Endothelial cell (in vitro differentiated cells): ENCODE measurements at regions not wholly inside any gene's neighbourhood (a gene's known extent, or its start where the extent isn't known, plus 50 kb on each side); places are given as distances from the start of the nearest gene placed in this dataset.

ENCODE experiments used
- DNase-seq: peaks from one replicate; pipeline ENCODE4 v3.0.0; 2021; ENCODE audit warnings: low spot score
- H3K27ac Mint-ChIP-seq: one replicate; pipeline ENCODE4 v1.8.0; 2021; ENCODE audit warnings: mixed read lengths, inconsistent platforms; ENCODE audit not compliant: unreplicated experiment
- H3K27me3 Mint-ChIP-seq: one replicate; pipeline ENCODE4 v1.8.0; 2021; ENCODE audit warnings: mild to moderate bottlenecking, moderate library complexity, mixed read lengths, inconsistent platforms; ENCODE audit not compliant: unreplicated experiment
- H3K36me3 Mint-ChIP-seq: one replicate; pipeline ENCODE4 v1.8.0; 2021; ENCODE audit warnings: mild to moderate bottlenecking, low read depth, mixed read lengths, inconsistent platforms; ENCODE audit not compliant: unreplicated experiment
- H3K4me1 Mint-ChIP-seq: one replicate; pipeline ENCODE4 v1.8.0; 2021; ENCODE audit warnings: mild to moderate bottlenecking, mixed read lengths, inconsistent platforms; ENCODE audit not compliant: unreplicated experiment
- H3K4me3 Mint-ChIP-seq: one replicate; pipeline ENCODE4 v1.8.0; 2021; ENCODE audit warnings: mild to moderate bottlenecking, mixed read lengths, inconsistent platforms; ENCODE audit not compliant: unreplicated experiment
- H3K9me3 Mint-ChIP-seq: one replicate; pipeline ENCODE4 v1.8.0; 2021; ENCODE audit warnings: mixed read lengths, inconsistent platforms; ENCODE audit not compliant: unreplicated experiment
- TF ChIP-seq, protein P1 (sequence below): fragments of 200-600 bp; sonication (generic); IDR thresholded peaks from one replicate; pipeline ENCODE4 v1.5.0; 2021; ENCODE audit warnings: antibody characterized with exemption; ENCODE audit not compliant: unreplicated experiment

DNA sequence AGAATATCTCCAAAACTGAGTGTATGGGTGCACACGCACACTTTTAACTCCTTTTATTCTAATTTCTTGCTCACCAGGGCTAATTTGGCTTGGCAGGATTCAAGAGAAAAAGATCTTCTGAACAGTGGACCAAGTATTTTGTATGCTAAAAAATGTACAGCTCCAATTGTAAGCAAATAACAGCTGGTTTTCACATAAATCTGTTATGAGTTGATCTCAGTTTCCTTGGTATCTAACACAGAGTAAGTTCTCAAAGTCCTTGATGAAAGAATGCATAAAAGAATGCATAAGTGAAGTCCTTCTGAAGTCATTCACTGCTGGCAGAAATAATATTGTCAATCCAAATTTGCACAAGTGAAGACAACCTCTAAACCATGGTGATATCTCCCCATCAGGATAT is 213.0 kb downstream of the OMA1 start:
- H3K27ac Mint-ChIP-seq: no peak overlapping the region

DNA sequence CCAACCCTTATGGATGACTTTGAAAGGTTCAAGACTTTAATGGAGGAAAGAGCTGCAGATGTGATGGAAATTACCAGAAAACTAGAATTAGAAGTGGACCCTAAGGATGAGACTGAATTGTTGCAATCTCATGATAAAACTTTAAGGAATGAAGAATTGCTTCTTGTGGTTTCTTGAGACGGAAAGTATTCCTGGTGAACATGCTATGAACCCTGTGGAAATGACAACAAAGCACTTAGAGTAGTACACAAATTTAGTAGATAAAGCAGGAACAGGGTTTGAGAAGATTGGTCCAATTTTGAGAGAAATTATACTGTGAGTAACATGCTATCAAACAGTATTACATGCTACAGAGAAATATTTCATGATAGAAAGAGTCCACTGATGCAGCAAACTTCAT is 215.4 kb downstream of the OMA1 start:
- H3K4me3 Mint-ChIP-seq: no peak overlapping the region
- no peaks in the 10 kb centered on the region for H3K27me3 Mint-ChIP-seq
- H3K27ac Mint-ChIP-seq: no peak overlapping the region
- TF ChIP-seq, protein P1, sequence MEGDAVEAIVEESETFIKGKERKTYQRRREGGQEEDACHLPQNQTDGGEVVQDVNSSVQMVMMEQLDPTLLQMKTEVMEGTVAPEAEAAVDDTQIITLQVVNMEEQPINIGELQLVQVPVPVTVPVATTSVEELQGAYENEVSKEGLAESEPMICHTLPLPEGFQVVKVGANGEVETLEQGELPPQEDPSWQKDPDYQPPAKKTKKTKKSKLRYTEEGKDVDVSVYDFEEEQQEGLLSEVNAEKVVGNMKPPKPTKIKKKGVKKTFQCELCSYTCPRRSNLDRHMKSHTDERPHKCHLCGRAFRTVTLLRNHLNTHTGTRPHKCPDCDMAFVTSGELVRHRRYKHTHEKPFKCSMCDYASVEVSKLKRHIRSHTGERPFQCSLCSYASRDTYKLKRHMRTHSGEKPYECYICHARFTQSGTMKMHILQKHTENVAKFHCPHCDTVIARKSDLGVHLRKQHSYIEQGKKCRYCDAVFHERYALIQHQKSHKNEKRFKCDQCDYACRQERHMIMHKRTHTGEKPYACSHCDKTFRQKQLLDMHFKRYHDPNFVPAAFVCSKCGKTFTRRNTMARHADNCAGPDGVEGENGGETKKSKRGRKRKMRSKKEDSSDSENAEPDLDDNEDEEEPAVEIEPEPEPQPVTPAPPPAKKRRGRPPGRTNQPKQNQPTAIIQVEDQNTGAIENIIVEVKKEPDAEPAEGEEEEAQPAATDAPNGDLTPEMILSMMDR: no peak
- no peak for DNase-seq
- H3K36me3 Mint-ChIP-seq: no peaks in the 10 kb centered on the region
- H3K4me1 Mint-ChIP-seq: no peaks in the 10 kb centered on the region
- H3K9me3 Mint-ChIP-seq: no peaks in the 10 kb centered on the region

More for the DNA sequence above, 213.0 kb downstream of the OMA1 start:
- Mint-ChIP-seq H3K9me3 (no peaks in the 10 kb centered on the region), H3K4me1 (no peaks in the 10 kb centered on the region), H3K4me3 (no peak overlapping the region), H3K36me3 (no peaks in the 10 kb centered on the region), H3K27me3 (no peaks in the 10 kb centered on the region)
- TF ChIP-seq, protein P1: no peak
- DNase-seq: no peak

DNA sequence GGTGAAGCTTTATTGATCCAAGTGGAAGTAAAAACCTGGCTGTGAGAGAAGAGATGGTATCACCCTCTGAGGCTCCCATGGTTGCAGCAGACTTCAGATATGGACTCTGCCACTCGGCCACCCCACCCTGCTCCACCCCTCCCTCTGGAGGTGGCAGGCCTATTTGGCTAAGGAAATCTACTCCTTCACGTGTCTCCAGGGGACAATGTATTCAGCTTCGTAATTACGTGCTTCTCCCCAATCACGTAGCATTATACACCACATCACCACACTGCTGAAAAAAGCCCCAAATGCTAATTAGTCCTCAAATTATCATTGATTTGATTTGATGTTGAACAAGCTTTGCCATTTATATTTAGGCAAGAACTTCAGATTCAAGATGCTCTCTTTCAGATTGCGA is 220.7 kb downstream of the OMA1 start:
- no peaks in the 10 kb centered on the region for H3K4me1 Mint-ChIP-seq
- TF ChIP-seq, protein P1: no peak
- H3K36me3 Mint-ChIP-seq: no peaks in the 10 kb centered on the region
- H3K27me3 Mint-ChIP-seq: peaks cover 2% of the 10 kb centered on the region
- no peak overlapping the region for H3K4me3 Mint-ChIP-seq
- H3K9me3 Mint-ChIP-seq: no peaks in the 10 kb centered on the region
- no peak for DNase-seq
- no peak overlapping the region for H3K27ac Mint-ChIP-seq

DNA sequence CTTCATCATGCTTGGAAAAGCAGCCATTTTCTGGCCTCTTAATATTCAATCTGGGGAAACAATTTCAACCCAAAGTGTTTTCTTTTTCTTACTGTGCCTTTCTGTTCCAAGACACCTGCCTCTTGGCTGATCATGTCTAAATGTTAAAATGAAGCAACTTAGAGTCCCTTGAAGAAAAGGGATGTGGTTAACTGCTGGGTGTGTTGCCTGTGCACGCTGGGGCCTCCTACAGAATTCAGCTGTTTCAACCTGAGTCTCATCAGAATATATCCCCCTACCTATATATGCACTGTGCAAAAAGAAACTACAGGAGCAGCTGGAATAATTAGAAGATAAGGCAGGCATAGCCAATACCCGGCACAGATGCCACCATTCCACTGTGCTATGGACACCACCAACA is 222.0 kb downstream of the OMA1 start:
- TF ChIP-seq, protein P1: no peak
- Mint-ChIP-seq H3K9me3 (no peaks in the 10 kb centered on the region), H3K27ac (no peak overlapping the region), H3K36me3 (no peaks in the 10 kb centered on the region), H3K4me3 (no peak overlapping the region), H3K4me1 (no peaks in the 10 kb centered on the region), H3K27me3 (peaks cover 3% of the 10 kb centered on the region)
- DNase-seq: no peak

DNA sequence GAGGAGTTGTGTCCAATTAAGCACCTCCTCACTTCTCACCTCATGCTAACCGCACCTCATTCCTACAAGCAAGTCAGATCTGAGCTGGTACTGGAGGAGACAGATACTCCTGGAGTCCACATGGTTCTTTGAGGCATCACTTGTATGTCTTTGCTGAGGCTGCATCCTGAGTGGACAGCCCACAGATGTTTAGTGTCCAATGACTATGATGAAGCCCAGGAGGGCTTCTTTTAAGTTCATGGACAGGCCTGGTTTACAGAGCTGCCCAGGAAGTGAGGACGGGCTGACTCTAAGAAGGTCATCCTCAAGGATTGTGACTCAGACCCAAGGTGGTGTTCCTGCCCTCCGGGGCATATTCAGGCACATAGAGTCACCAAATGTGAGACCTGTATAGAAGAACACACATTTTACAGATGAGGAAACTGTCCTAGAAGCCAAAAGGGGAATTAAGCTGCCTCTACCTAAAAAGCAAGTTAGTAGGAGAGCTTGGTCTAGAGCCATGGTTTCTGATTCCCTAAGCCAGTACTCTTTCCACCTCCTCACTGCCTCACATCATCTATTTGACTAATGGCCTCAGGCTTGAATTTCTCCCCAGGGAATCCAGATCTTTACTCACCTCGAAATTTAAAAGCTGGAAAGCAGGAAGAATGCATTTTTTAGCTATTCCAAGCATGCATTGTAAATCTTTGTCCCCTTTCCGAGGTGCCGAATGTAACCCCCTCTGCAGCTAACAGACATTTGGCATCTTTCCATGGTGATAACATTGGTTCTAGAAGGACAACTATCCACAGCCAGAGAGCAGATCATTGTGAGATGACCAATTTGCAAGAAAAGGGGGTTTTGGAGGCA is 228.1 kb downstream of the OMA1 start:
- Mint-ChIP-seq H3K9me3 (no peaks in the 10 kb centered on the region), H3K4me3 (no peak overlapping the region), H3K36me3 (no peaks in the 10 kb centered on the region), H3K4me1 (no peaks in the 10 kb centered on the region), H3K27me3 (peaks cover 3% of the 10 kb centered on the region), H3K27ac (no peak overlapping the region)
- no peak for DNase-seq
- TF ChIP-seq, protein P1: no peak
